HepG2 (cell line): ENCODE measurements at regions not wholly inside any gene's neighbourhood (a gene's known extent, or its start where the extent isn't known, plus 50 kb on each side); places are given as distances from the start of the nearest gene placed in this dataset.

Experiments
- ATAC-seq: fragments of 200-7000 bp; cut with Tn5 transposase; 3 replicates; pipeline ENCODE4 v1.9.1; 2020; ENCODE audit warnings: mild to moderate bottlenecking, moderate library complexity
- BruUV-seq: library from RNA; stranded (reverse); fragments of 400-500 nt; replicated peaks from 2 replicates; lab custom pipeline; 2021; lab: Mats Ljungman, UMichigan
- CTCF ChIA-PET: fragments of 300-600 bp; formaldehyde crosslinking; extraction: SDS; loops from one replicate; lab custom pipeline; 2021; ENCODE audit warnings: low total read pairs, inconsistent platforms, low intra/inter-chr PET ratio; lab: Yijun Ruan, JAX
- POLR2A ChIA-PET: fragments of 350-600 bp; sonication (Branson Sonifier 250); formaldehyde crosslinking; loops from one replicate; lab custom pipeline; 2020; ENCODE audit warnings: antibody characterized with exemption, inconsistent platforms; lab: Yijun Ruan, JAX
- DNase-seq: peaks from one replicate; pipeline ENCODE4 v3.0.0-alpha.2; 2015; ENCODE audit warnings: low spot score
- FAIRE-seq: peaks from 3 replicates; lab custom pipeline; 2011; peaks lifted over from hg19 to GRCh38; lab: Jason Lieb, UNC
- H2AFZ ChIP-seq: one replicate; pipeline ENCODE4 v1.6.1; 2011; ENCODE audit warnings: low read length, inconsistent platforms
- H3K27ac ChIP-seq: fragments of 300-600 bp; 3 replicates; pipeline ENCODE4 v1.8.0; 2011; ENCODE audit warnings: mixed run types, mild to moderate bottlenecking, mixed read lengths, low read length, inconsistent platforms; ENCODE audit not compliant: insufficient read depth; ENCODE audit errors: extremely low read length
- H3K27me3 ChIP-seq, 2 experiments: fragments of 200-600 bp in 1 of 2; 2 replicates in 1 of 2; 3 replicates in 1 of 2; pipeline versions ENCODE4 v1.6.0 to v1.8.0; 2011; ENCODE audit warnings: low read length in 2 of 2, mild to moderate bottlenecking in 2 of 2, moderate library complexity in 2 of 2, inconsistent platforms in 1 of 2; ENCODE audit not compliant: insufficient read depth in 2 of 2, control insufficient read depth in 1 of 2
- H3K36me3 ChIP-seq, 2 experiments: fragments of 200-600 bp in 1 of 2; replicated peaks in 1 of 2; 2 replicates in 1 of 2; 3 replicates in 1 of 2; pipeline versions ENCODE4 v1.5.1 to v1.8.0; 2011; ENCODE audit warnings: low read length in 2 of 2, inconsistent platforms in 1 of 2; ENCODE audit not compliant: insufficient read depth in 2 of 2, control insufficient read depth in 1 of 2
- H3K4me1 ChIP-seq: 2 replicates; pipeline ENCODE4 v1.5.1; 2012; ENCODE audit warnings: low read length, inconsistent platforms; ENCODE audit not compliant: insufficient read depth
- H3K4me2 ChIP-seq: 2 replicates; pipeline ENCODE4 v1.6.0; 2011; ENCODE audit warnings: low read depth, low read length, inconsistent platforms
- H3K4me3 ChIP-seq, 3 experiments: fragments of 200-600 bp in 1 of 3; sonication (generic), shearing (Covaris generic) in 1 of 3; replicated peaks in 1 of 3; 2 replicates each; pipeline ENCODE4 v1.5.1; 2011 to 2016; ENCODE audit warnings: low read length in 3 of 3, inconsistent platforms in 2 of 3, low read depth in 2 of 3, mild to moderate bottlenecking in 2 of 3, control low read depth in 1 of 3, mixed read lengths in 1 of 3; ENCODE audit not compliant: insufficient read depth in 1 of 3
- H3K79me2 ChIP-seq: one replicate; pipeline ENCODE4 v1.6.1; 2011; ENCODE audit warnings: low read length, inconsistent platforms; ENCODE audit not compliant: insufficient read depth
- H3K9ac ChIP-seq: 2 replicates; pipeline ENCODE4 v1.6.0; 2011; ENCODE audit warnings: mild to moderate bottlenecking, low read depth, low read length, inconsistent platforms; ENCODE audit not compliant: insufficient read depth
- H3K9me3 ChIP-seq: 2 replicates; pipeline ENCODE4 v1.5.1; 2012; ENCODE audit warnings: mild to moderate bottlenecking, low read length
- H4K20me1 ChIP-seq: 2 replicates; pipeline ENCODE4 v1.6.0; 2011; ENCODE audit warnings: inconsistent platforms, mild to moderate bottlenecking, low read length, moderate library complexity; ENCODE audit not compliant: insufficient read depth
- AHR ChIP-seq: IDR thresholded peaks from 2 replicates; pipeline ENCODE4 v1.6.1; 2018; ENCODE audit warnings: missing genetic modification reagents, missing compliant biosample characterization
- DNMT1 ChIP-seq: sonication (generic); formaldehyde crosslinking; IDR thresholded peaks from 2 replicates; pipeline ENCODE4 v1.5.1; 2020; ENCODE audit warnings: mild to moderate bottlenecking, missing genetic modification reagents
- MYNN ChIP-seq: sonication (generic); formaldehyde crosslinking; IDR thresholded peaks from 2 replicates; pipeline ENCODE4 v1.4.0; 2020; ENCODE audit warnings: mild to moderate bottlenecking, low read depth, missing genetic modification reagents
- NR1H2 ChIP-seq: sonication (generic); formaldehyde crosslinking; IDR thresholded peaks from 2 replicates; pipeline ENCODE4 v1.8.1; 2022; ENCODE audit warnings: low read depth, missing genetic modification reagents, borderline replicate concordance
- PAWR ChIP-seq: sonication (generic); formaldehyde crosslinking; IDR thresholded peaks from 2 replicates; pipeline ENCODE4 v1.4.0; 2020; ENCODE audit warnings: missing genetic modification reagents, mild to moderate bottlenecking, borderline replicate concordance
- SOX5 ChIP-seq: IDR thresholded peaks from 2 replicates; pipeline ENCODE4 v1.6.1; 2016; ENCODE audit warnings: borderline replicate concordance
- SYNCRIP ChIP-seq: fragments of 200-400 bp; formaldehyde crosslinking; IDR thresholded peaks from 2 replicates; pipeline ENCODE4 v1.6.1; 2018; ENCODE audit warnings: mild to moderate bottlenecking, low read depth, low read length; ENCODE audit not compliant: insufficient read depth
- TFDP2 ChIP-seq: sonication (generic); formaldehyde crosslinking; IDR thresholded peaks from 2 replicates; pipeline ENCODE4 v1.4.0; 2020; ENCODE audit warnings: missing genetic modification reagents
- TIGD3 ChIP-seq: sonication (generic); formaldehyde crosslinking; IDR thresholded peaks from 2 replicates; pipeline ENCODE4 v1.5.1; 2020; ENCODE audit warnings: mild to moderate bottlenecking, missing genetic modification reagents, borderline replicate concordance
- ZMYM4 ChIP-seq: sonication (generic); formaldehyde crosslinking; IDR thresholded peaks from 2 replicates; pipeline ENCODE4 v1.8.1; 2023; ENCODE audit warnings: mild to moderate bottlenecking, missing genetic modification reagents
- ZNF224 ChIP-seq: sonication (generic); formaldehyde crosslinking; IDR thresholded peaks from 2 replicates; pipeline ENCODE4 v1.5.0; 2020; ENCODE audit warnings: mild to moderate bottlenecking, missing genetic modification reagents
- ZNF251 ChIP-seq: sonication (generic); formaldehyde crosslinking; IDR thresholded peaks from 2 replicates; pipeline ENCODE4 v1.9.0; 2021; ENCODE audit warnings: mild to moderate bottlenecking, missing genetic modification reagents
- WGBS: methylation state at CpG from one replicate; pipeline ENCODE4 v1.1.6; 2017; ENCODE audit warnings: low lambda C conversion rate; 5-methylcytosine and 5-hydroxymethylcytosine counted together
- in situ Hi-C: cut with HindIII; loops from 2 replicates; pipeline ENCODE4 v1.10.0; 2017; ENCODE audit warnings: low pct_unique_long_range_greater_than_20kb; ENCODE audit not compliant: extremely low pct_ligation_motif_present
- intact Hi-C: fragments of 100-400 bp; cut with micrococcal nuclease; formaldehyde crosslinking; loops from one replicate; pipeline ENCODE4 v1.10.0; 2022; ENCODE audit not compliant: unreplicated experiment
- TF ChIP-seq, protein P1 (sequence below), 2 experiments: IDR thresholded peaks; 2 replicates each; pipeline ENCODE4 v1.6.1; 2011 to 2012; ENCODE audit warnings: low read length in 2 of 2, borderline replicate concordance in 1 of 2, low read depth in 1 of 2, mild to moderate bottlenecking in 1 of 2, moderate library complexity in 1 of 2

- no peak for DNase-seq
- H2AFZ ChIP-seq: no peak overlapping the region
- H3K27ac ChIP-seq: no peak overlapping the region
- in situ Hi-C loops (no loop called here), intact Hi-C loops (no loop called here)
- no peak overlapping the region for H3K4me2 ChIP-seq
- no peak for ATAC-seq
- no peak overlapping the region for H3K9ac ChIP-seq
- H3K4me1 ChIP-seq: no peaks in the 10 kb centered on the region
- no peak for FAIRE-seq
- CTCF ChIA-PET: no interaction called here
- TF ChIP-seq DNMT1 (no peak), MYNN (no peak), AHR (CRISPR knock-in tag) (no peak), ZNF224 (CRISPR knock-in tag) (peak; percentile 95), TIGD3 (CRISPR knock-in tag) (no peak)
- TF ChIP-seq, all 625 proteins: peak for 1
- no peaks in the 10 kb centered on the region for H4K20me1 ChIP-seq
- no peak overlapping the region for H3K4me3 ChIP-seq
- H3K36me3 ChIP-seq: no peaks in the 10 kb centered on the region
- peaks cover 0 to 34% of the 10 kb centered on the region in 2 experiments; a peak in 4 of 5 replicates for H3K27me3 ChIP-seq
- H3K79me2 ChIP-seq: no peaks in the 10 kb centered on the region
- POLR2A ChIA-PET: no interaction called here
- BruUV-seq: no TSS peak
- H3K9me3 ChIP-seq: peaks cover 12% of the 10 kb centered on the region
- WGBS: 16% methylated on average over 7 of the region's 7 CpGs
Measured at GRCh38 chr2:11011359-11011758, 99.6 kb downstream of the KCNF1 start.

- DNase-seq (no peak), ATAC-seq (no peak), FAIRE-seq (no peak)
- H3K9me3 ChIP-seq: peaks cover 12% of the 10 kb centered on the region
- H3K27ac ChIP-seq: no peak overlapping the region
- no peak overlapping the region for H3K9ac ChIP-seq
- intact Hi-C loops: loop anchor here (1.0 kb wide), 1 partner anchor 24 kb away; no protein-coding TSS in a partner anchor
- H3K79me2 ChIP-seq: no peaks in the 10 kb centered on the region
- no peak overlapping the region for H3K4me3 ChIP-seq
- 30% methylated on average over 6 of the region's 6 CpGs for WGBS
- H2AFZ ChIP-seq: no peak overlapping the region
- no peaks in the 10 kb centered on the region for H4K20me1 ChIP-seq
- ChIA-PET CTCF (no interaction called here), POLR2A (no interaction called here)
- H3K36me3 ChIP-seq: no peaks in the 10 kb centered on the region
- in situ Hi-C loops: no loop called here
- BruUV-seq: no TSS peak
- peaks cover 0 to 43% of the 10 kb centered on the region in 2 experiments; a peak in 3 of 5 replicates for H3K27me3 ChIP-seq
- no peaks in the 10 kb centered on the region for H3K4me1 ChIP-seq
- H3K4me2 ChIP-seq: no peak overlapping the region
- TF ChIP-seq SYNCRIP (no peak), ZNF251 (no peak), TFDP2 (CRISPR knock-in tag) (no peak), NR1H2 (CRISPR knock-in tag) (no peak), ZMYM4 (CRISPR knock-in tag) (no peak), SOX5 (CRISPR knock-in tag) (no peak), PAWR (CRISPR knock-in tag) (no peak)
- TF ChIP-seq, protein P1, sequence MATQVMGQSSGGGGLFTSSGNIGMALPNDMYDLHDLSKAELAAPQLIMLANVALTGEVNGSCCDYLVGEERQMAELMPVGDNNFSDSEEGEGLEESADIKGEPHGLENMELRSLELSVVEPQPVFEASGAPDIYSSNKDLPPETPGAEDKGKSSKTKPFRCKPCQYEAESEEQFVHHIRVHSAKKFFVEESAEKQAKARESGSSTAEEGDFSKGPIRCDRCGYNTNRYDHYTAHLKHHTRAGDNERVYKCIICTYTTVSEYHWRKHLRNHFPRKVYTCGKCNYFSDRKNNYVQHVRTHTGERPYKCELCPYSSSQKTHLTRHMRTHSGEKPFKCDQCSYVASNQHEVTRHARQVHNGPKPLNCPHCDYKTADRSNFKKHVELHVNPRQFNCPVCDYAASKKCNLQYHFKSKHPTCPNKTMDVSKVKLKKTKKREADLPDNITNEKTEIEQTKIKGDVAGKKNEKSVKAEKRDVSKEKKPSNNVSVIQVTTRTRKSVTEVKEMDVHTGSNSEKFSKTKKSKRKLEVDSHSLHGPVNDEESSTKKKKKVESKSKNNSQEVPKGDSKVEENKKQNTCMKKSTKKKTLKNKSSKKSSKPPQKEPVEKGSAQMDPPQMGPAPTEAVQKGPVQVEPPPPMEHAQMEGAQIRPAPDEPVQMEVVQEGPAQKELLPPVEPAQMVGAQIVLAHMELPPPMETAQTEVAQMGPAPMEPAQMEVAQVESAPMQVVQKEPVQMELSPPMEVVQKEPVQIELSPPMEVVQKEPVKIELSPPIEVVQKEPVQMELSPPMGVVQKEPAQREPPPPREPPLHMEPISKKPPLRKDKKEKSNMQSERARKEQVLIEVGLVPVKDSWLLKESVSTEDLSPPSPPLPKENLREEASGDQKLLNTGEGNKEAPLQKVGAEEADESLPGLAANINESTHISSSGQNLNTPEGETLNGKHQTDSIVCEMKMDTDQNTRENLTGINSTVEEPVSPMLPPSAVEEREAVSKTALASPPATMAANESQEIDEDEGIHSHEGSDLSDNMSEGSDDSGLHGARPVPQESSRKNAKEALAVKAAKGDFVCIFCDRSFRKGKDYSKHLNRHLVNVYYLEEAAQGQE (IDR thresholded peaks at IDR 0.05; ENCODE audit: borderline replicate concordance in 1 of 2, low read depth in 1 of 2, low read length in 2 of 2): no peak
Measured at GRCh38 chr2:11012131-11012693, 100.5 kb downstream of the KCNF1 start.
